HG03439 (cell line): ENCODE measurements at regions not wholly inside any gene's neighbourhood (a gene's known extent, or its start where the extent isn't known, plus 50 kb on each side); places are given as distances from the start of the nearest gene placed in this dataset.
"Not testable (repeated sequence)": the region's sequence is repeated elsewhere in the genome, so short reads cannot be mapped to it uniquely, and the experiment has no call there.

Experiments
- ATAC-seq: cut with Tn5 transposase; IDR thresholded peaks from one replicate; pipeline ENCODE4 v1.9.1; 2021; ENCODE audit warnings: mild to moderate bottlenecking, moderate library complexity; ENCODE audit not compliant: unreplicated experiment

GRCh38 chr11:116667318-116667717, 105.5 kb downstream of the BUD13 start:
- ATAC-seq: not testable (repeated sequence)

GRCh38 chr11:116666673-116667249, 106.0 kb downstream of the BUD13 start:
- ATAC-seq: not testable (repeated sequence)

- no peak for ATAC-seq
Observed at GRCh38 chr11:116665523-116665922, 107.3 kb downstream of the BUD13 start.

- ATAC-seq: no peak
Observed at GRCh38 chr11:116661056-116661455, 111.7 kb downstream of the BUD13 start.

GRCh38 chr11:116660011-116660410, 112.8 kb downstream of the BUD13 start:
- no peak for ATAC-seq

DNA sequence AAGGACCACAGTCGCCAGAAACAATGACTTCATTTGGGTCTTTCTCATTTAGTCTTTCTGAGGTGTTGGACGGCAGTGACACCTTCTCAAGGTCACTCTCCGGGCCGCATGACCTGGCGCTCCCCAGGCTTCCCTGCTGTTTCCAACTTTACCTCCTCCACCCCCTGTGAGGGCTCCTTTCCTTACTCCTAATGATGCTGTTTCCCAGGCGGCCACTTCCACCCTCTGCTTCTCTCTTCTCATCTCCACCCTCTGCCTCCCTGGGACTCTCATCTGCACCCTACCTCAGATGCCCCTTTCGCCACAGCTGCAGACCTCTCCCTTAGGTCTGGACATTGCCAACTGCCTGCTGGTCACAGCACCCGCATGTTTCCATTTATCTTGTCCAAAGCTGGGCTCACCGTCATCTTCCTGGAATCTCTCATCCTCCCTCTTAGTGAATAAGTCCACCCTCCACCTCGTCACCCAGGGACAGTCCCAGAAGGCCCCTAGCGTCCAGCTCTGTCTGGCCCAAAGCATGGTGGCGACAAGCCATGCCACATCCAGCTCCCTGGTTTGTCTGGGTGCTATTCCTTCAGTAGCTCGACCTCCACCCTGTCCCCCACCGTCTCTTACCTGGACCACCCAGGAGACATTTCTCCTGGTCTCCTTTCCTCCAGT, 113.8 kb downstream of the BUD13 start:
- no peak for ATAC-seq

GRCh38 chr11:116657842-116658825, 114.7 kb downstream of the BUD13 start:
- ATAC-seq: no peak

DNA sequence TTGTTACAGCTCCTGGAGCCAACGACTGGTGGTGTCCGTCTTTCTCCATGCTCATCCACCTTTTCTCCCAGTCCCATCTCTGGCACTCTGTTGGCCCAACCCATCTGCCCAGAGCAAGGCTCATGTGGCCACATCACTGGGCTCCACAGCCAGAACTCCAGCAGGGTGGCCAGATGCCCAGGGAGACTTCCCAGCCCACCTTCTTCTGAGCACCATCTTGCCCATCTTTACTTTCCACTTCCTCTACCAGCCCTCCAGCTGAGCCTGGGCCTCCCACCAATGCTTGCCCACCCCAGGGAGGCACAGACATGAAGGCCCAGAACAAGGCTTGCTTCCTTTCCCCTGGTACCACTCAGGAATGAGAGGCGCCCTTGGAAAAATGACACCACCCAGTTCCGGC, 116.8 kb downstream of the BUD13 start:
- ATAC-seq: no peak

GRCh38 chr11:116654526-116654925, 118.3 kb downstream of the BUD13 start:
- no peak for ATAC-seq

- ATAC-seq: no peak
Observed at GRCh38 chr11:116653206-116653605, 119.6 kb downstream of the BUD13 start.

DNA sequence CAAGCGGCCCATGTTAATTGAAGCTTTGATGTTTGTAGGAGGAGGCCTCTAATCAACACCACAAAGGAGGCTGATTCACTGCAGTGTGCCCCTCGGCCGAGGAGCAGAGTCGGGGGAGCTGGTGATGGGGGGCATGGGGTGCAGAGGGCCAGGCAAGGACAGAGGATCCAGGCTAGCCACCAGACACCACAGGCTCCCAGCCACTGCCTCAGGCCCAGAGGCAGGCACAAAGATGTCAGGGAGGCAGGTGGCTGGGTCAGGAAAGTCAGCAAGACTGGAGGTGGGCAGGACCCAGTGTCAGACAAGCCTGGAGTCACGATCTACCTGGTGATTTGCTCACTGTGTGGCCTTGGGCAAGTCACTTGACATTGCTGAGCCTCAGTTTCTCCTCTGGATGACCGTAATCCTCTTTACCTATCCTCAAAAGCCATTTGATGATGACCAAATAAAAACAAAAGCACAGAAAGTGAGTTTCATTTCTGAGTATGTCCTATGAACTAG, 121.0 kb downstream of the BUD13 start:
- no peak for ATAC-seq

DNA sequence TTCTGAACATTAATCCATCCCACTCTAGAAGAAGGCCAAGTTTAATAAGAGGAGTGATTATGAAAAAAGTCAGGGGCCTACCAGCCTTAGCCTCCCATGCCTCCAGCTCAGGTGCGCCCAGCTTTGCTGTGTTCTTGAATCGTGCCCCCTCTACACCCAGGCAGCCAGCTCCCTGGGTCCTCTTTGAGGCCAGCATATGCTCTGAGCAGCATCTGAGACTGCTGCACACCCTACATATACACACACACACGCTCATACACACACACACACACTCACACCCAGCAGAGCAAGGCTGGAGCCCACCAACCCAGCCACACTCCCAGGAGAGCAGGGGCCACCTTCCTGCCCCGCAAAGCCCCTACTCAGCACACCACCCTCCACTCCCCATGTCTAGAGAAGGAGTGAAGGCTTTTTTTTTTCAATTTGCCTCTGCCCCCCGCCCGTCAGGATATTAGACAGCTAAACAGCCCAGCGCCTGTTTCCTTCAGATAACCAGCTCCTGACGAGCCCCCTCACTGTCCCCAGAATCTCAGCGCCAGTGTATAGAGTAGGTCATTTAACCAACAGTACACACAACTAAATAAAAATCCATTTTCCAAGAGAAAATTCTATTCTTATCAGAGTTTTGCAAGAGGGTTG, 121.6 kb downstream of the BUD13 start:
- ATAC-seq: no peak

GRCh38 chr11:116650052-116650451, 122.7 kb downstream of the BUD13 start:
- no peak for ATAC-seq

- ATAC-seq: no peak
Observed at GRCh38 chr11:116649268-116649667, 123.5 kb downstream of the BUD13 start.

- ATAC-seq: no peak
Observed at GRCh38 chr11:116648247-116649174, 124.3 kb downstream of the BUD13 start.

DNA sequence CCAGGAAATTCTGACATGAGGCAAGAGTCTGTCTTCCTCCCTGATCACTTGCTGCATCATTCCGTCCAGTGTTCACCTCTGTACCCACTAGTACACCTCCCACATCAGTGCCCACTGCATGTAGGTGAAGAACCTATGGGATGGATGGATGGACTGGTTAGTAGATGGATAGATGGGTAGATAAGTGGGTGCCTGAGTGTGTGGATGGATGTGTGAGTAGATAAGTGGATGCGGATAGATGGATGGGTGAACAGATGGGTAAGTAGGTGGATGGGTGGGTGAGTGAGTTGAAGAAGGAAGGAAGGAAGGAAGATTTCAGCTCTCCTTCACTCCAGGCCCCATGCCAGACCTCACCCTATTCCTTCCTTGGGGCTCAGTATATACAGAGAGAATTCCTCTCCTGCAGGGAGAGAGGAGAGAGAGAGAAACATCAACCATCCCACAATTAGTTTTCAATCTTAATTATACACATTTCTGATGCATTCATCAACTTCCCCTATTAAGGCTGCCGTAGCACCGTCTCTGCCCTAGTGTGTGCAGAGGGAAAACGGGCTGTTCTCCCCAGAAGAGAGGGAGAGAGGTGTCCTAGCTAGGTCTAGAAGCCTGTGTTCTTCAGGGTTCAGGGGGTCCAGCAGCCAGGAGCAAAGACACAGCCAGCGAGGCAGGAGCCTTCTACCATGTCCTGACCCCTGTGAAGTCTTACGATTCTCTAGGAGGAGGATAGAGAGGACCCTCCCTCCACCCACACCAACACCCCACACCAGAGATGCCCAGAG, 125.3 kb downstream of the BUD13 start:
- no peak for ATAC-seq

DNA sequence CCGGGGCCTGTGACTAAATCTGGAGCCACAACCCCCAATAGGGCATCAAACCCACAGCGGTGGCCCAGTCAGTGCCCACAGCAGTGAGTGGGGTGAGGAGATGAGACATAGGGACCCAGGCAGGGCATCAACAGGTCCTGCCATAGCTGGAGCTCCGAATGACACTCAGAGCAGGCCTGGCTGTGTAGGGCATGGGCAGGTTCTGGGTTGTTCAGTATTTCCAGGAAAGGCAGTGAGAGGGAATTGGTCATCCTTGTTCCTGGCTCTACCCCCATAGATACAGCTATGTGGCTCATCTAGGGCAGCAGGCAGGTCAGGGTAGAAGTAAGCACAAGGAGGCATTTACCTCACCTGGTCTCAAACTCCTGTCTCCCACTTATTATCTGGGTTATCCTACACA, 126.6 kb downstream of the BUD13 start:
- ATAC-seq: no peak

GRCh38 chr11:116644941-116645305, 127.9 kb downstream of the BUD13 start:
- no peak for ATAC-seq

DNA sequence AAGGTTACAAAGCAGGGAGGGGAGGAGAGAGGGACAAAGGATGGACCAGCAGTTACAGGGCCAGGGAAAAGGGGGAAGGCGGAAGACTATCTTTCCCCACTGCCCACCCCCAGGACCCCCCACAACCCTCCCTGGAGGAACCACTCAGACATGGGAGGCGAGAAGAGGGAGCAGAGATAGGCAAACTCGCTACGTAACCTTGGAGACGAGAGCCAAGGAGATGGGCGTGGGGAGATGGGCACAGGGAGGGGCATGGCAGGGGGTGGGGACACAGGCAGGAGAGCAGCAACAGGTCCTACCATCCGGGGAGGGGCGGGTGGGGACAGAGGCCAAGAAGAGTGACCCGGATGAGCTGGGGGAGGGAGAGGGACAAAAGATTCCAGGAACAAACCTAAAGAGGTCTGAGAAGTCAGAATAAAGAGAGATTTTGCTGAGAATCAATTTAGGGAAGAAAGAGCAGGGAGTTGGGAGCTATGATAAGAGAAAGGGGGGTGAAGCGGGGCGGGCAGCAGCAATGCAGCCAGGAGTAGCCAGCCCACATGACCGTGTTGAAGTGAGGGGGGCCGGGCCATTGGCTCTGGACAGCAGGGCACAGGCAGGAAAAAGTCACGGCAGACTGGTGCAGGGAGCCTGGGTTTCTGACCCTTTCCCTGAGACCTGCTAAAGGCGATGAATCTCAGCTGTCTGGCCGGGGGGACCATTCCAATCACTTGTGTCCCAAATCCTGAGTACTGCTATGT, 128.4 kb downstream of the BUD13 start:
- no peak for ATAC-seq
